Erythroblast (primary cell): ENCODE measurements at regions not wholly inside any gene's neighbourhood (a gene's known extent, or its start where the extent isn't known, plus 50 kb on each side); places are given as distances from the start of the nearest gene placed in this dataset.

Source experiments
- GATA1 ChIP-seq: IDR thresholded peaks from 2 replicates; pipeline ENCODE4 v1.6.1; 2011; ENCODE audit warnings: low read depth, mild to moderate bottlenecking, control low read depth, low read length, moderate library complexity
- POLR2A ChIP-seq: IDR thresholded peaks from 2 replicates; pipeline ENCODE4 v1.6.1; 2011; ENCODE audit warnings: mild to moderate bottlenecking, low read length

DNA sequence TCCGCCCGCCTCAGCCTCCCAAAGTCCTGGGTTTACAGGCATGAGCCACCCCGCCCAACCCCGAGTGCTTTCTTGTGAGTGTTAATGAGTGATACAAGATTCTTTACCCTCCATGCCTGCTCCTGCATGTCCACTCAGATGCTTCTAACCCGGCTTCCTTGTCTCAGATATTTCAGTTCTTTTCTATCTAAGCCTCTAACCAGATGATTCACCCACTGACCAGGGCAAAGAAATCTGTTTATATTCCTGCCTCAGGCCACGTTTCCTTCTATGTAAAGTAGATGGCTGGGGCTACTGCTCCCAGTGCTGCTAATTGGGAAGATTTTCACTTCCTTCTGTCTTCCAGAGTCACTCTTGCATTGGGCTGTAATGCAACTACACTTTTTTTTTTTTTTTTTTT, 395.1 kb upstream of the ANKRD30A start:
- no peak for TF ChIP-seq POLR2A
- no peak for TF ChIP-seq GATA1
